ENCODE measurements at regions not wholly inside any gene's neighbourhood (a gene's known extent, or its start where the extent isn't known, plus 50 kb on each side); places are given as distances from the start of the nearest gene placed in this dataset.

GRCh38 chr5:74391410-74391809 is 249.1 kb downstream of the ENC1 start:
- TF ChIP-seq TAF1 (IDR thresholded peaks at IDR 0.05; ENCODE audit: borderline replicate concordance, low read depth, low read length) (no peak), POLR2AphosphoS5 (IDR thresholded peaks at IDR 0.05; ENCODE audit: low read depth, low read length) (no peak), POLR2A (IDR thresholded peaks at IDR 0.05; ENCODE audit: low read depth, low read length) (no peak)
